GM12865 (cell line): ENCODE measurements at regions not wholly inside any gene's neighbourhood (a gene's known extent, or its start where the extent isn't known, plus 50 kb on each side); places are given as distances from the start of the nearest gene placed in this dataset.
A peak's percentile ranks its signal among the peaks of the same experiment; 100 is the strongest.

Experiments used
- DNase-seq: peaks from one replicate; pipeline ENCODE4 v3.0.0; 2010; ENCODE audit warnings: low read depth
- H3K4me3 ChIP-seq: 2 replicates; pipeline ENCODE4 v1.5.1; 2011; ENCODE audit warnings: mild to moderate bottlenecking, low read depth, low read length, control low read depth
- TF ChIP-seq, protein P1 (sequence below): IDR thresholded peaks from 2 replicates; pipeline ENCODE4 v1.5.1; 2011; ENCODE audit warnings: low read length, control low read depth, low read depth, inconsistent platforms; ENCODE audit not compliant: insufficient read depth; ENCODE audit errors: missing control alignments

DNA sequence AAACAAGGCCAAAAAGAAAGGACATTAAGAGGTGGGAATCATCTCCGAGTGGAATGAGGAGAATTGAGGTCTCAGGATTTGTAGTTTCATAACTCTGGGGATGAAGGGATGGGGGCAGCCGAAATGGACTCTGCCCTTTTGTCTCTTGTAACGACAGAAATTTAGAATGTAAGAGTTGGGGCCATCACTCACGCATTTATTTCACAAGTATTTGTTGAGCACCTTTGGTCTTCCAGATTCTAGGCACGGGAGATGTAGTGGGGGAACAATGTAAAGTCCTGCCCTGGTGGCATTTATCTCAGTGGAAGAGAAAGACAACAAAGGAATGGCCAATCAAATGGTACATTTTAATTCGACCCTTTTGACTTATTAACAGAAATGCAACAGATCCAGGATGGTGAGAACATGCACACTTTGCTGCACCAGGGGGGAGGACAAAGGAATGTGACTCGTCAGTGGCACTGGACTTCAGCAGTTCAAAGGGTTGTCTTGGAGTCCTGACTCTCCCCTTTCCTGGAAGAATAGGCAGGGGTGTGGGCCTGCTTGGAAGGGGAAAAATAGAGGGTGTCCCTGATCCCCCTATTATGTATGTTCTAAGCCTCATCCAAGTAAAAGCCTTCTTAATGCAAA lies 102.0 kb downstream of the TMEM30B start:
- H3K4me3 ChIP-seq: no peak overlapping the region

GRCh38 chr14:61178226-61179060 lies 102.7 kb downstream of the TMEM30B start:
- H3K4me3 ChIP-seq: no peak overlapping the region
- TF ChIP-seq, protein P1, sequence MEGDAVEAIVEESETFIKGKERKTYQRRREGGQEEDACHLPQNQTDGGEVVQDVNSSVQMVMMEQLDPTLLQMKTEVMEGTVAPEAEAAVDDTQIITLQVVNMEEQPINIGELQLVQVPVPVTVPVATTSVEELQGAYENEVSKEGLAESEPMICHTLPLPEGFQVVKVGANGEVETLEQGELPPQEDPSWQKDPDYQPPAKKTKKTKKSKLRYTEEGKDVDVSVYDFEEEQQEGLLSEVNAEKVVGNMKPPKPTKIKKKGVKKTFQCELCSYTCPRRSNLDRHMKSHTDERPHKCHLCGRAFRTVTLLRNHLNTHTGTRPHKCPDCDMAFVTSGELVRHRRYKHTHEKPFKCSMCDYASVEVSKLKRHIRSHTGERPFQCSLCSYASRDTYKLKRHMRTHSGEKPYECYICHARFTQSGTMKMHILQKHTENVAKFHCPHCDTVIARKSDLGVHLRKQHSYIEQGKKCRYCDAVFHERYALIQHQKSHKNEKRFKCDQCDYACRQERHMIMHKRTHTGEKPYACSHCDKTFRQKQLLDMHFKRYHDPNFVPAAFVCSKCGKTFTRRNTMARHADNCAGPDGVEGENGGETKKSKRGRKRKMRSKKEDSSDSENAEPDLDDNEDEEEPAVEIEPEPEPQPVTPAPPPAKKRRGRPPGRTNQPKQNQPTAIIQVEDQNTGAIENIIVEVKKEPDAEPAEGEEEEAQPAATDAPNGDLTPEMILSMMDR: no peak
- peak; percentile 61 for DNase-seq

More for the DNA sequence above, 102.0 kb downstream of the TMEM30B start:
- TF ChIP-seq, protein P1: no peak
- DNase-seq: no peak

DNA sequence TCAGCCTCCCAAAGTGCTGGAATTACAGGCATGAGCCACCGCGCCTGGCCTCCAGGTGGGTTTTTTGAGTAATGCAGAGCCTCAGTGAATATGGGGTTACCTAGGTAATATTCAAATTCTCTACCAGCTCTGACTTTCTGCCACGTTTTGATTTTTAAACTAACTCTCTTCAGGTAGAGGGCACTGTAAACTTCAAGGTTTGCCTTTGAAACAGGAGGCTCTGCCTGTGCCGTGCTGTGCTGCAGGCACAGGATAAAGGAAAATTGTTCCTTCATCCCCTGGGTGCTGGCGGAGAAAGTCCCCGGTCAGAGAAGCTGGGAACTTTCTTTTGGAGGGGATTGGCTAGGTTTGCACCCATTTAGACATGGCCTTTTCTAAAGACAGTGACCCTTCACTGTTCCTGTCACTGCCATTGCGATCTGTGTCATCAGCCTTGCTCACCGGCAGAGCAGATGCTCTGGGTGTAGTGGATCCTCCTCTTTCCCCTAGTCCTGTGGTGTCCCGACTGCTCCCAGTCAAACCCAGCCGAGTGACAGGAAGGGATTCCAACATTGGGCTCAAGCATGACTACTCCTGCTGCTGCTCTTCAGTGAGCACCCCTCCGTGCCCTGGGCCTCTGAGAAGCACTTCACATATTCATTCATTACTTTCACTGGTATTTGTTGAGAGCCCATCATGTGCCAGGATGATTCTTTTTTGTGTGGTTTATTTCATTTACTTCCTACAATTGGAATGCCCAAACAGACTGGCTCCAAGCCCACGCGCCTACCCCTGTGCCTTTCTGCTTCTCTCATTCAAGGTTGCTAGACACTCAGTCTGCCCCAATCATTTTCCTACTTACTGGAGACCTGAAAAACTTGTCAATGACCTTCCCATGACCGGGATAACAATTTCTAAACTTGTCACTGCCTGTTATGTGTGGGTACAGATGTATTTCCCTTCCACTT lies 103.6 kb downstream of the TMEM30B start:
- DNase-seq: no peak
- no peak overlapping the region for H3K4me3 ChIP-seq
- TF ChIP-seq, protein P1: no peak

- TF ChIP-seq, protein P1: no peak
Measured at GRCh38 chr14:61176686-61177085, 104.5 kb downstream of the TMEM30B start.

GRCh38 chr14:61174987-61175386 lies 106.2 kb downstream of the TMEM30B start:
- no peak for DNase-seq
- no peak overlapping the region for H3K4me3 ChIP-seq
- TF ChIP-seq, protein P1: no peak

More at GRCh38 chr14:61176686-61177085, 104.5 kb downstream of the TMEM30B start:
- DNase-seq: no peak
- H3K4me3 ChIP-seq: no peak overlapping the region

DNA sequence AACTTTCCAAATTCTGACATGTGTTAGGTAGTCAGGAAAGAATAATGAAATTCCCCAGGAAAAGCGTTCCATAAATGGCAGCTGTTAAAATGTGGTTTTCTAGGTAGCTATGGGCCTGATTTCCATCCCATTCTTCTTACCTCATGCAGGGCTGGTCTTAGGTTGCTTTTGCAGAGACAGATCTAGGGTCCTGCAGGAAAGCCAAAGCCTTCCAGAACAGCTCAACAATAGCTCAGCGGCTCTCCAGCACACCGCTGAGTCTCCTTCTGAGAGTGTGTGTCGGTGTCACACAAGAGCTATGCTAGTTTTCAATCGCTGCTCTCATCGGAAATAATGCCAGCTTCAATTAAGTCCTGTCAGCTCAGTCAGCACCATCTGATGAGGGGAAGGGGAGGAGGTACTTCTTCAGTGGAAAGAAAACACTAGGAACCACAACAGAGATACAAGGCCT lies 106.7 kb downstream of the TMEM30B start:
- TF ChIP-seq, protein P1: no peak
- no peak for DNase-seq
- H3K4me3 ChIP-seq: no peak overlapping the region
